Stromal cell of bone marrow (primary cell): ENCODE measurements at regions not wholly inside any gene's neighbourhood (a gene's known extent, or its start where the extent isn't known, plus 50 kb on each side); places are given as distances from the start of the nearest gene placed in this dataset.

ENCODE experiments used
- DNase-seq: peaks from one replicate; pipeline ENCODE4 v3.0.0-alpha.2; 2012; ENCODE audit warnings: low read depth

GRCh38 chr9:89967527-89967926 lies 362.7 kb downstream of the GADD45G start:
- no peak for DNase-seq

- DNase-seq = no peak
Measured at GRCh38 chr9:89969156-89969675, 364.4 kb downstream of the GADD45G start.

- DNase-seq = no peak
Measured at GRCh38 chr9:89969881-89970639, 365.2 kb downstream of the GADD45G start.

GRCh38 chr9:89970701-89971100 lies 365.9 kb downstream of the GADD45G start:
- no peak for DNase-seq

- DNase-seq = no peak
Measured at GRCh38 chr9:89972535-89972934, 367.7 kb downstream of the GADD45G start.

- DNase-seq = no peak
Measured at GRCh38 chr9:89974582-89974981, 369.8 kb downstream of the GADD45G start.

- DNase-seq = no peak
Measured at GRCh38 chr9:89975024-89975423, 370.2 kb downstream of the GADD45G start.

GRCh38 chr9:89975630-89976029 lies 370.8 kb downstream of the GADD45G start:
- DNase-seq = no peak

- DNase-seq = no peak
Measured at GRCh38 chr9:89978185-89978584, 373.4 kb downstream of the GADD45G start.

- DNase-seq = no peak
Measured at GRCh38 chr9:89980600-89980999, 375.8 kb downstream of the GADD45G start.

- no peak for DNase-seq
Measured at GRCh38 chr9:89982016-89982415, 377.2 kb downstream of the GADD45G start.

GRCh38 chr9:89983411-89983810 lies 378.6 kb downstream of the GADD45G start:
- DNase-seq = no peak

- DNase-seq = peak; percentile 62
Measured at GRCh38 chr9:89984214-89984613, 379.4 kb downstream of the GADD45G start.

- no peak for DNase-seq
Measured at GRCh38 chr9:89985068-89985467, 380.3 kb downstream of the GADD45G start.

- no peak for DNase-seq
Measured at GRCh38 chr9:89986190-89986589, 381.4 kb downstream of the GADD45G start.

GRCh38 chr9:89988458-89988857 lies 383.6 kb downstream of the GADD45G start:
- DNase-seq = no peak

- no peak for DNase-seq
Measured at GRCh38 chr9:89991204-89991790, 386.5 kb downstream of the GADD45G start.

- DNase-seq = no peak
Measured at GRCh38 chr9:89992326-89993198, 387.8 kb downstream of the GADD45G start.

- no peak for DNase-seq
Measured at GRCh38 chr9:89993678-89994630, 389.1 kb downstream of the GADD45G start.

GRCh38 chr9:89994988-89995613 lies 390.3 kb downstream of the GADD45G start:
- DNase-seq = no peak

- DNase-seq = no peak
Measured at GRCh38 chr9:89996116-89996515, 391.3 kb downstream of the GADD45G start.
